ENCODE measurements at regions not wholly inside any gene's neighbourhood (a gene's known extent, or its start where the extent isn't known, plus 50 kb on each side); places are given as distances from the start of the nearest gene placed in this dataset.

GRCh38 chrX:46306103-46306502, 239.1 kb downstream of the ZNF674 start:
- Histone ChIP-seq H3K79me2 (ENCODE audit: insufficient read depth, low read length) (no peaks in the 10 kb centered on the region), H3K27ac (ENCODE audit: extremely low read length, insufficient read depth, low read length) (no peak overlapping the region), H3K36me3 (replicated peaks in 1 of 2; ENCODE audit: control insufficient read depth in 1 of 2, insufficient read depth in 2 of 2, low read length in 2 of 2) (no peaks in the 10 kb centered on the region), H3K4me3 (replicated peaks in 1 of 3; ENCODE audit: insufficient read depth in 1 of 3, low read depth in 2 of 3, low read length in 3 of 3) (no peak overlapping the region), H3K4me2 (ENCODE audit: low read depth, low read length) (no peak overlapping the region), H3K27me3 (ENCODE audit: control insufficient read depth in 1 of 2, insufficient read depth in 2 of 2, low read length in 2 of 2) (no peaks in the 10 kb centered on the region), H2AFZ (ENCODE audit: low read length) (no peak overlapping the region), H3K9me3 (ENCODE audit: low read length) (peaks cover 15% of the 10 kb centered on the region; the same call in 1 of the 2 replicates), H4K20me1 (ENCODE audit: insufficient read depth, low read length) (no peaks in the 10 kb centered on the region), H3K9ac (ENCODE audit: insufficient read depth, low read depth, low read length) (no peak overlapping the region), H3K4me1 (ENCODE audit: insufficient read depth, low read length) (peaks cover 14% of the 10 kb centered on the region)
- FAIRE-seq (no peak), DNase-seq (ENCODE audit: low spot score) (no peak), ATAC-seq (no peak)
- in situ Hi-C loops (cut with HindIII; ENCODE audit: extremely low pct_ligation_motif_present, low pct_unique_long_range_greater_than_20kb) (no loop called here), intact Hi-C loops (cut with micrococcal nuclease; ENCODE audit: unreplicated experiment) (no loop called here)
- WGBS (ENCODE audit: low lambda C conversion rate): 48% methylated on average over 2 of the region's 3 CpGs
- ChIA-PET CTCF (ENCODE audit: low intra/inter-chr PET ratio, low total read pairs) (no interaction called here), POLR2A (no interaction called here)
- TF ChIP-seq ZNF724P (CRISPR knock-in tag; IDR thresholded peaks at IDR 0.05; ENCODE audit: borderline replicate concordance) (no peak), SCMH1 (CRISPR knock-in tag; IDR thresholded peaks at IDR 0.05; ENCODE audit: borderline replicate concordance) (no peak), KLF6 (CRISPR knock-in tag; IDR thresholded peaks at IDR 0.05) (no peak), ZSCAN12 (CRISPR knock-in tag; IDR thresholded peaks at IDR 0.05) (no peak), ZNF558 (CRISPR knock-in tag; IDR thresholded peaks at IDR 0.05; ENCODE audit: borderline replicate concordance) (no peak)
- no TSS peak for BruUV-seq (replicated peaks)

- Histone ChIP-seq H3K36me3 (replicated peaks in 1 of 2; ENCODE audit: control insufficient read depth in 1 of 2, insufficient read depth in 2 of 2, low read length in 2 of 2) (no peaks in the 10 kb centered on the region), H3K27me3 (ENCODE audit: control insufficient read depth in 1 of 2, insufficient read depth in 2 of 2, low read length in 2 of 2) (no peaks in the 10 kb centered on the region), H3K79me2 (ENCODE audit: insufficient read depth, low read length) (no peaks in the 10 kb centered on the region), H3K4me3 (replicated peaks in 1 of 3; ENCODE audit: insufficient read depth in 1 of 3, low read depth in 2 of 3, low read length in 3 of 3) (no peak overlapping the region), H3K4me2 (ENCODE audit: low read depth, low read length) (no peak overlapping the region), H3K27ac (ENCODE audit: extremely low read length, insufficient read depth, low read length) (no peak overlapping the region), H3K4me1 (ENCODE audit: insufficient read depth, low read length) (peaks cover 7% of the 10 kb centered on the region; the same call in 1 of the 2 replicates), H2AFZ (ENCODE audit: low read length) (no peak overlapping the region), H3K9ac (ENCODE audit: insufficient read depth, low read depth, low read length) (no peak overlapping the region), H3K9me3 (ENCODE audit: low read length) (peaks cover 17% of the 10 kb centered on the region; the same call in 1 of the 2 replicates), H4K20me1 (ENCODE audit: insufficient read depth, low read length) (no peaks in the 10 kb centered on the region)
- no TSS peak for BruUV-seq (replicated peaks)
- in situ Hi-C loops (cut with HindIII; ENCODE audit: extremely low pct_ligation_motif_present, low pct_unique_long_range_greater_than_20kb) (no loop called here), intact Hi-C loops (cut with micrococcal nuclease; ENCODE audit: unreplicated experiment) (no loop called here)
- DNase-seq (ENCODE audit: low spot score) (no peak), ATAC-seq (no peak), FAIRE-seq (no peak)
- 100% methylated on average over 2 of the region's 2 CpGs for WGBS (ENCODE audit: low lambda C conversion rate)
- ChIA-PET POLR2A (no interaction called here), CTCF (ENCODE audit: low intra/inter-chr PET ratio, low total read pairs) (no interaction called here)
- TF ChIP-seq YEATS4 (CRISPR knock-in tag; IDR thresholded peaks at IDR 0.05; ENCODE audit: borderline replicate concordance) (no peak), ZNF124 (CRISPR knock-in tag; IDR thresholded peaks at IDR 0.05) (peak; percentile 99)
These were observed 239.8 kb downstream of the ZNF674 start for GRCh38 chrX:46305431-46305830.
